ENCODE measurements at regions not wholly inside any gene's neighbourhood (a gene's known extent, or its start where the extent isn't known, plus 50 kb on each side); places are given as distances from the start of the nearest gene placed in this dataset.
"Not testable (repeated sequence)": the region's sequence is repeated elsewhere in the genome, so short reads cannot be mapped to it uniquely, and the experiment has no call there.

GRCh38 chr22:16654882-16655281 is 62.3 kb upstream of the CCT8L2 start:
- no peak for TF ChIP-seq CTCF (IDR thresholded peaks at IDR 0.05; ENCODE audit: control insufficient read depth, extremely low read depth, insufficient read depth)
- no peak for DNase-seq (ENCODE audit: low read depth)

GRCh38 chr22:16654336-16654735 is 61.7 kb upstream of the CCT8L2 start:
- not testable (repeated sequence) for DNase-seq (ENCODE audit: low read depth)

More at GRCh38 chr22:16654882-16655281, 62.3 kb upstream of the CCT8L2 start:
- H3K4me3 ChIP-seq (ENCODE audit: low read depth, low read length): no peak overlapping the region

GRCh38 chr22:16653222-16653621 is 60.6 kb upstream of the CCT8L2 start:
- not testable (repeated sequence) for DNase-seq (ENCODE audit: low read depth); H3K4me3 ChIP-seq (ENCODE audit: low read depth, low read length)

More at GRCh38 chr22:16654336-16654735, 61.7 kb upstream of the CCT8L2 start:
- not testable (repeated sequence) for H3K4me3 ChIP-seq (ENCODE audit: low read depth, low read length)

GRCh38 chr22:16651217-16651616 is 58.6 kb upstream of the CCT8L2 start:
- no peak for TF ChIP-seq CTCF (IDR thresholded peaks at IDR 0.05; ENCODE audit: control insufficient read depth, extremely low read depth, insufficient read depth)
- DNase-seq (ENCODE audit: low read depth): no peak
- H3K4me3 ChIP-seq (ENCODE audit: low read depth, low read length): no peak overlapping the region
